Fibroblast of gingiva (primary cell): ENCODE measurements at regions not wholly inside any gene's neighbourhood (a gene's known extent, or its start where the extent isn't known, plus 50 kb on each side); places are given as distances from the start of the nearest gene placed in this dataset.

Experiments used
- DNase-seq: peaks from one replicate; pipeline ENCODE4 v3.0.0-alpha.2; 2011; ENCODE audit warnings: low read depth

DNA sequence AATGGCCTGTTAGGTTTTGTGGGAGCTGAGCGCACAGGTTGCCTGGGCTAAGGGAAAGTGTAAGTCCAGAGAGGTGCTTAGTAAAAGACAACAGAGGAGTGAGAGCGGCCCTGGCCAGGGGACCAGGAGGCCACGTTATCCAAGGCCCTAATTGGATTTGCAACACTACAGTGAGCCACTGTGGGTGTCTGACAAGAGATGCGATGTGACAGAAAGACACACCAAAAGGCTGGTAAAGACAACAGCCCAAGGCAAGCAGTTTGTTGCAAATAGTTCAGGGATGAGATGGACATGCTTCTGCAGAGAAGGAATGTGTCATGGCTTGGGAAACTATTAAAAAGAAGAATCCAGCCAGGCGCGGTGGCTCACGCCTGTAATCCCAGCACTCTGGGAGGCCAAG is 162.7 kb upstream of the KIT start:
- DNase-seq, result no peak

DNA sequence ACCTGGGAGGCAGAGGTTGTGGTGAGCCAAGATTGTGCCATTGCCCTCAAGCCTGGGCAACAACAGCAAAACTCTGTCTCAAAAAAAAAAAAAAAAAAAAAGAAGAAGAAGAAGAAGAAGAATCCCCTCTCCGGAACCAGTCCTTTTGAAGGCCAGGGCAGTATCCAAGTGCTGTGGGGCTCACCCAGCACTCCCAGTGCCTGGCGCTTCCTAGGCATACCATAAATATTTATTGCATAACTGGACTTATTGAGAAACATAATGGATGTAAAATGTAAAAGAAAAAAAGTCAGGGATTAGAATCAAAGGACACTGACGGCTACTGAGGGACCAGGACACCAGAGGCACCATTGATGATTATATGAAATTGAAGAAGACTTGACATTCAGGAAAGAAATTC is 162.1 kb upstream of the KIT start:
- no peak for DNase-seq

DNA sequence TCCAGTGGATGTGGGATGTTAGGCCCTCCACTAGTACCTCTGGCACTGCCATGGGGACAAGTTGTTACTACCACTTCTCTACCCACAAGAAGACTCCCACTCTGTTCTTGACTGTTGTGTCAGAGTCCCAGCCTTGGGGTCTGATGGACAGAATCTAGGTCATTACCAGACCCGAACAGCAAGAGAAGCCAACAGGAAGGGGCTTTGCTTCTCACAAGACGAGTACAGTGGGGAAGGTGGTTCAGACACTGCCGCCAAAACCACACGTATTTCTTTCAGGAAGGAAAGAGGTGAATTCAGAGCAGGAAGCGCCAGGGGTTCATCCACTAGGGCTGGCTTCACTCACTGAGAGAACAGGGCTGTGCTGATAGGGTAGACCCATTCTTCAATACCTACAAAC is 161.3 kb upstream of the KIT start:
- DNase-seq, result no peak

DNA sequence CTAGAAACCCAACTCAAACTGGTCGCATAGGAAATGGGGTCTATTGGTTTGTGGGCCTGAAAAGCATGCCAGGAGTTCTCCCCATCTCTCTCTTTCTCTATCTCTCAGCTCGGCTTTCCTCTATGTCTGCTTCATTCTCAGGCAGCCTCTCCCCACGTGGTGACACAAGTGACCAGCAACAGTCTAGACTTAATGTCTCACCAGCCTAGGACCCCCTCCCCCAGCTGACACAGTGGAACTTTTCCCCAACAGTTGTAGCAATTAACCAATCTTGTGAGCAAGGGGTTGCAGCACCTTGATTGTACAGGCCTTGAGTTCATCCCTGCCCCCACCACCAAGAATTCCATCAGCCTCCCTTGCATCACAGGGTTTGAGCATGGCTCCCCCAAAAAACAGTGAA is 159.8 kb upstream of the KIT start:
- DNase-seq, result no peak

DNA sequence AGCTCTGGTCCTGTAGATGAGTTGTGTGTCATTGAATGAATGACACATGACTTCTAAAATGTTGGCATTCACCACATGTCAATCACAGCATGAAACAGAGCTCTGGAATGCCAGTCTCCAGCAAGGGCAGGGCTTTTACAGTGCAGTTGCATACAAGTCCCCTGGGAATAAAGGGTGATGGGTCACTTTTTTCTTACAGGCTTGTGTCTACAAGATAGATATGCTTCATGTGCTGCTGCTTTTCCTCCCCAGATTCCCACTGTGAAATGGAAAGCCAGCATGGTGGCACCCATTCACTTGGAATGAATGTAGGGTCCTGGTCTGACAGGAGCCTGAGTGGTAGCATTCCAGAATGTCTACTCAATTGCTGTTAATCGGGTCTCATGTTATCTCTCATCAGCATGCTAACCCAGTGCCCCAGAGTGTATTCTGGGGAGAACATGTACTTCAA is 159.1 kb upstream of the KIT start:
- DNase-seq, result no peak

DNA sequence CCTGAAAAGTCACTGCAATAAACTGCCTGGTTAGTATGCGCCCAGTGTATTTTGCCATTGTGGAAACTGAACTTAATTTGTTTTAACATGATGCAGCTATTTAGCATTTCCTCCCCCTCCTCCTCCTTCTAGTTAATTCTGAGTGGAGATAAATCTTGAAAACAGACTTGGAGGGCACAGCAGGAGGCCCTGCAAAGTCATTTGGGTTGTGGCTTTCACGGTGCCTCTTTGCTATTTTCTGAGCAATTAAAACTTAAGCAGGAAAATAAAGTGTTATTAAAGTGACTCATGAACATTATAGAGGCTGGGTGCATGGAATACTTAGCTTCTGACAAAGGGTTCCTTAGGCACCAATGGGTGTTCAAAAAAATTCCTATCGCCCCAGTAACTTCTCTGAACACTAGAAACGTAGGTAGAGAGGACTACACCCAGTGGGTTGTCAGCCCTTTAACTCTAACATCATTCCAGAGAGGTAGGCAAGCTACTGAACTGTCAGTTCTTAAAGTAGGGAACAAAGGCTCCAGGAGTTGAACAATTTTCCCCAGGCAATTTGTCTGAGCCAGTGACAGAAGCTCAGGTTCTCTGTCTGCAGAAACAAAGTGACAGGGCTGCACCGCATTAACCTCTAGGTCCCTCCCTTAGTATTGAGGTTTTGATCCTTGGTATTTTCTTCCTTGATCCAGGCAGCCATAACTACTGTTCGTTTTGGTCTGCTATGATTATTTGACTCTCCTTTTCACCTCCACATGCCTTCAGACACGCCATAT is 158.3 kb upstream of the KIT start:
- DNase-seq, result no peak

DNA sequence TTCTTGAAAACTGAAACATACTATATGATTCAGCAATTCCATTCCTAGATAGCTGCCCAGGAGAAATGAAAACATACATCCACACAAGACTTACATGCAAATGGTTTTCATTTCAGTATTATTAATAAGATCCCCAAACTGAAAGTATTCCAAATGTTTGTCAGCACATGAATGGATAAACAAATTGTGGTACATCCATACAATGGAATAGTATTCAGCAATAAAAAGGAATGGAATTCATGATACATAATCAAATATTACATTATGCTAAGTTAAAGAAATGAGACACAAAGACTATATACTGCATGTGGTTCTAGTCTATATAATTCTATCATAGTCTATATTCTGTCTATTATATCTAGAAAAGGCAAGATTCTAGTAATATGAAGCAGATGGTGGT is 152.4 kb upstream of the KIT start:
- DNase-seq, result no peak

DNA sequence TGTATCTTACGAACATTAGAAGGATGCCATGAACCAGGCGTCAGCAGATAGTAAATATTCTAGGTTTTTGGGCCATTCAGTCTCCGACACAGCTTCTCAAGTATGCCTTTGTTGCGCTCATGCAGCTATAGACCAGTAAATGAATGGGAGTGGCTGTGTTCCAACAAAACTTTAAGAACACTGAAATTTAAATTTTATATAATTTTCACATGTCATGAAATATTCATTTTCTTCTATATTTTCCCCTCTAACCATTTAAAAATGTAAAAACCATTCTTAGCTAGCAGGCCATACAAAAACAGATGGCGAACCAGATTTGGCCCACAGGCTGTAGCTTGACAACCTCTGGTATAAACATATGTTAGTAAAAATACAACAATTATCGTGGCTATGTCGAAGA is 151.8 kb upstream of the KIT start:
- no peak for DNase-seq

DNA sequence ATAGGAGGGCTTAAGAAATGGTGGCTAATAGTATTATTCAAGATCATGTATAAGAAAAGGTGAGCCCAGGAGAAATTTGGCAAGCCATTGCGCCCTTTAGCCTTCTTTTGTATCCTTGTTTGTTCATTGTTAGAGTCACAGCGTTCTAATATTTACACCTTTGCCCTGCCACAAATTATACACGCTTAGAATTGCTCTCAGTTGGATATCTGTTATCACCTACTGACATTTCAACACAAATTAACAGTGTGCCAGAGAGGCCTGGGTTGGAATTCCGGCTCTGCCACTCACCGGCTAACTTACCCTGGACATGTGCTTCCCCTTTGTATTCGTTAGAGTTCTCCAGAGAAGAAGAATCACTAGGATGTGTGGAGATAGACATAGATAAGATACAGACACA is 148.7 kb upstream of the KIT start:
- DNase-seq, result no peak

DNA sequence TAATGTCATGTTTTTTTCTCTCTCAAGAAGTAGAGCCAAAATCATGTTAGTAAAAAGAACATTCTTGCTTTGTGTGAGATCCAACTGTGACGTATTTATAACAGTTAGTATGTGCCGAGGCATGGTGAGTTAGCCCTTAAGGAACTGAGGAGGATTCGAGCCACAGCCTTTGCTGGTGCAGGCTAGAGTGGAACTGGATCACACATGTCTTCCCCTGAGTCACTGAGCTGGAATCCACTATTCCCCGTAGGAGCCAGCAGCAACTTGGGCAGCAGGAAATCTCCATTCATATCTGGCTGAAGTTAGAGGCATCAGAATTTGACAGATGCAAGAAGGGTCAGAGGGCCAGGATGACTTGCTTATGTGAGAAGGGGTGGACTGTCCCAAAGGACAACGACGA is 144.6 kb upstream of the KIT start:
- peak; percentile 2 for DNase-seq

DNA sequence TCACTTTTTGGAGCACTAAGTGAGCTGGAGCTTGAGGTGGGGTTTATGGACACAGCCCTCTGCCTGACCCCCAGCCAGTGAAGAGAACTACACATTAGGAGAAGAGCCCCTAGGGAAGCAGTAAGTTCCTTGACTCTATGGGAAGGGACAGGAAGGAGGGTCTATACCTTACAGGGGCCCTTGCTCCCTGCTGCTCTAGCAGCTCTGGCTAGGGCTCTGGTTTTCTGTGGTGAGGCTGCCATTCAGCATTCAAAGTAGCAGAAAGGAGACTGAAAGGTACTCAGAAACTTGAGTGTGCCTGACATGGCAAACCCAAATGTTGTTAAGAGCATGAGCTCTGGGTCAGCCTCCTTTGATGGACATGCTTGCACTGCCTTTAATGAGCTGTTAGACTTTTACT is 144.0 kb upstream of the KIT start:
- no peak for DNase-seq

DNA sequence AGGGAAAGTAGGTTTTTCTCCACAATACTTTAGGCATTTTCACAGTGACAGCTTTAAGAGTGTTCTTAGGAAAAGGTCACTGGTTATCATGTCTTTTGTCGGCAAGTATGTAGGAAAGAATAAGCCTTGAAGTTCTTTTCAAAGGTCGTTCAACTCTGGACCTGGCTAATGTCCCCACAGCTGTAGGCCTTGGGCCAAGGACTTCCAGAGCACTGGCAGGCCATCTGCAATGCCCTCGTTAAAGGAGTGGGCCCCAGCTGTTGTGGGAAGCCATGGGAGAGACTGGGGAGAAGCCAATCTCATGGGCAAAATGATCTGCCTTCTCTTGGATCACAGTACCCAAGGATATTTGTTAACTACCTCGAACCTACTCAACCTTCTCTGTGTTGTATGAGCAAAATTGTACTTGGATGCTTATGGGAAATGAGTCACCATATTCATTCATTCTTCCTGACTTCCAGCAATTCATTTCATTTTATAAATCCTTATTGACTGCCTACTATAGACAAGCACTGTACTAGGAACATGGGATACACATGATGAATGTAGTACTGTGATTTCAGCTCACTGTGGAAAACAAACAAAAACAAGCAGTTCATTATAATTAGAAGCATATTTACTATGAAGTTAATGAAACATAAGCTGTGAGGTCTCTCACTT is 141.1 kb upstream of the KIT start:
- no peak for DNase-seq

DNA sequence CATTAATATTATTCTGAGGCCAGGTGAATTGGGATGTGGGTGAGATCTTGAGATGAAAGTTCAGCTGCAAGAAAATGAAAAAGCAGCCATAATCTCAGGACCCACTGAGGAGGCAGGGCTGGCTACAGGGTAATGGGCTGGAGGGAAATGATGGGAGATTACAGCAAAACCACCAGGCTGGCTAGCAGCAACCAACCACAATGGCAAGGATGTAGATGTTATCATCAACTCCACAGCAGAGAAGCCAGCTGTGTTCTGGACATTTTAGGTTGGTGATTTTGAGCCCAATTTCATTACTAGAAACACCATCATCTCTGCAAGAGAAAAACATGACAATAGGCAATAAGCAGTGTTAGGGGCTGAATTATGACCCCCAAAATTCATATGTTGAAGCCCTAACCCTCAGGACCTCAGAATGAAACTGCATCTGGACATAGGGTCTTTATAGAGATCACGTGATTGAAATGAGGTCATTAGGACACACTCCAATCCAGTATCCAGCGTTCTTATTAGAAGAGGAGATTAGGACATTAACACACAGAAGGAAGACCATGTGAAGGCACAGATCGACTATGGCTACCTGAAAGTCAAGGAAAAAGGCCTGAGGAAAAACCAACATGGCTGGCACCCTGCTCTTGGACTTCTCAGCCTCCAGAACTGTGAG is 139.8 kb upstream of the KIT start:
- no peak for DNase-seq

DNA sequence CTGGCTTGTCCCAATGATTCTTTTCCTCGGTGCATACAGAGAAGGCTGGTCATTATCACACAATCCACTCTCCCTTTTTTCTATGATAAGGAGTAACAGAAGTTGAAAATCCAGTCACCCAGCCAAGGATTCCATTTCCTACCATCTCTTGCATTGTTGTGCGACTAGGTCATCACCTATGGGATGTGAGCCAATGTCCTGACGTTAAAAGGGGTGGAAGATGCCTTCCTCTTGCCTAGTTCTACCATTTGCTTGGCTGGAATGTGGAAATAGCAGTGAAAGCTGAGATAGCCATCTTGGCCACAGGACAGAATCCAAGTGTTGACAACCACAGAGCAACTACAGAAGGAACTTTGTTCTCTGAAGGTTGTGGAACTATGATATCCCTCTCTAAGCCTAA is 132.2 kb upstream of the KIT start:
- DNase-seq, result no peak

DNA sequence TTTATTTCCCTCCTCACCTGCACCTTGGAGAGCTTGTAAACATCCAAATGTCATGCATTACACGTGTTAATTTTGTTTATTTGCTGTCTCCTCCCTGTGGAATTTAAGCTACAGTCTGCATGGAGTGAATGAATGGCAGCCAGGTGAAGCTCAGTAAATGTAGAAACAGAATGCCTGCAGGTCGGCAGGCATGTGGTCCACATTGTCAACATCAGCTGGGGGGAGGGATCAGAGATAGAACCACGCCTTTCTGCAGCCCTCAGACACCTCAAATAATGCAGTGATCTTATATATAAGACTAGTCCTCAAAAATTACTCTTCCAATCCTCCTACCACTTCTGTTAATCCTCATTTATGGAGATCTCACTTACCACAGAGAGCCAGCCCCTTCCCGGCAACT is 131.2 kb upstream of the KIT start:
- no peak for DNase-seq

DNA sequence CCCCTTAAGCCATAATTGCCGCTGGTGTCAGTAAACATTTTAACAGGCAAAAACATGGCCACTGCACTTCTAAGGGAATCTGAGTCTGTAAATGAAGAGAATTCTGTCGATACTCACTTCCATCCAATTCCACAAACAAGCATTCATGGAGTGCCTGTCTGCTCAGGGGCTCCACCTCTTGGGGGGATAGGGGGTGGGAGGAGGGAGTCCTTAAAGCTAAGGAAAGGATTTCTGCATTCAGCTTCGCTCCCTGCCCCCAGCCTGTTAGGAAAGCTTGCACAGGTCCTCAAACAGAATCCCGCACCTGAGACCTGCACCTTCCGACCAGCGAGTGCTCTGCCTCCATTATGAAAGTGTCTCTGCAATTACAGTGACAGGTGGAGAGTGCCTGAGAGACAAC is 130.2 kb upstream of the KIT start:
- no peak for DNase-seq

DNA sequence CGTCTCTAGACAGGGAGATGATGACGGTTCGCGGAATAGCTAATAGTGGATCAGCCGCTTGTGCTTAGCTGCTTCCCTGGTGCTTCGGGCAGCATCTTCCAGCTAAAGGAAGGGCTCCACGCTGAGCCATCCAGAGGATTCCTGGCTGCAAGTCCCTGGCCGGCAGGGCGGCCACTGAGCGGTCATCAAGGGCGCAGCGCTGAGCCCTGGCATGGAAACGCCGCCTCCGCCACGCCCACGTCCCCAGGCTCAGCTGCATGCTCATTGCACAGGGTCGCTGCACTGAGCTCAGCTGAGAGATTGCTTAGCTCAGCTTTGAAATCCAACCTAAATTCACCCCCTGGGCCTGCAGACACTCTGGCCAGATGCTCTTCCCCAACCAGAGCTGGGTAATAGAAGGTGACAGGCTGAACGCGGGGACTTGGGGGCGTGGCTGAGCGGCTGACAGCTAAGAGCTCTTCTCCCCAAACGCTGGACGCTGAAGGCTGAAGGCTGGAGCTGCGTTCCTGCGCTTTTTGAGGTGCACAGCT is 118.2 kb upstream of the KIT start:
- peak; percentile 22 for DNase-seq

DNA sequence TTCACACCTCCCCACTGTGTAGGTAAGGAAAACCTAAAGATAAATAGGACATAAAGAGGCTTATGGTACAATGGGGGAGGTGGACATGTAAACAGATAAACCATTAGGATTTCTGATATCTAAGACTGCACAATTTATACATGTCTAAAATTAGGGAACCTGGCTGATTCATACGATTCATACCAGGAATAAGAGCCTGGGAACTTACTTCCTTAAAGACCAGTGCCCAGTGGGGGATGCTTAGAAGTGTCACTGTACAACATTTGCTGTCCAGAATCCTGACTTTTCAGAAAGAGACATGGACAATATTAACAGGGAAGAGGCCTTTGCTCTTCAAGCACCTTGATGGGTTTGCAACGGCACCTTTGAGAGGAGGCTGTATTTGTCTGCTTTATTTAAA is 116.8 kb upstream of the KIT start:
- DNase-seq, result no peak

DNA sequence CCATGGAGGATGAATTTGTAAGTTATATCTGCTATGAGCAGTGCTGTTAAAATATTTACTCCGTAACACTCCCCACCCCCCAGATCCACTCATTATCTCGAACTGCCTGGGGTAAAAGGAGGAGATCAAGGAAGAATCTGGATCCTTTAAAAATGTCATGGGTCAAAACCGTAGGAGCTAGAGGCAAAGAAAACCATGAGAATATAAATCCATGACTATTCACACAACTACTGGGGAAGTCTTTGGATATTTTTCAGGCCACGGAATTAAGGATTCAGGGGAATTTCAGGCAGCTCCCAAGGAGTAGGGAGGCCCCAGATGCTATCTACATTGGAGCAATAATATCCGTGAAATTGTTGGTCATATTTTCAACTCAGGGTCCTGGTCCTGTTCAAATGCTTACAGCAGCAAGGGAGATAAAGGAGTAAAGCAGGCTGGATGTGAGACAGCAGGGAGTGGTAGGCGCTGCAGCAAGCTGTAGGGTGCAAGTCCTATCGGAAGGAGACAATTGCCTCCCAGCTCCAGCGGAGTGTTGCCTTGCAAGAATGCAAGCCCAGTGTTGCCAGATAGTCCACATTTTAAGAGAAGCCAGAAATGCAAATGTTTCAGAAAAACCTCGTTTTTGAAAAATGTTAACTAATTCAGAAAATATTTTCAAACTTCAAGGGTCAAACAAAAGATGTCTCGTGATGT is 116.2 kb upstream of the KIT start:
- no peak for DNase-seq

DNA sequence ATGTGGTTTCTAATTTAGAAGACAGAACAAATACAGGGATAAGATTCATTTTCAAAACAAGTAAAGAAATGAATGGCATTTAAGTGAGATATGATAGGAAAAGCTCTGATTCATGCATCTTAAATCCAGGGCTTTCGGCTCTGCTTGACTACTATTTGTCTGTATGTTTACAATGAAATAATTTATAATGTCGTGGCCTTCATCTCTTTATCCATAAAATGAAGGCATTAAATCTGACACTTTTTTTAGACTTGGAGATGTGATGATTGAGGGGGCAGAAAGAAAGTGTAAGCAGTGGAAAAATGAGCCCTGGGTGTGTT is 115.7 kb upstream of the KIT start:
- no peak for DNase-seq

DNA sequence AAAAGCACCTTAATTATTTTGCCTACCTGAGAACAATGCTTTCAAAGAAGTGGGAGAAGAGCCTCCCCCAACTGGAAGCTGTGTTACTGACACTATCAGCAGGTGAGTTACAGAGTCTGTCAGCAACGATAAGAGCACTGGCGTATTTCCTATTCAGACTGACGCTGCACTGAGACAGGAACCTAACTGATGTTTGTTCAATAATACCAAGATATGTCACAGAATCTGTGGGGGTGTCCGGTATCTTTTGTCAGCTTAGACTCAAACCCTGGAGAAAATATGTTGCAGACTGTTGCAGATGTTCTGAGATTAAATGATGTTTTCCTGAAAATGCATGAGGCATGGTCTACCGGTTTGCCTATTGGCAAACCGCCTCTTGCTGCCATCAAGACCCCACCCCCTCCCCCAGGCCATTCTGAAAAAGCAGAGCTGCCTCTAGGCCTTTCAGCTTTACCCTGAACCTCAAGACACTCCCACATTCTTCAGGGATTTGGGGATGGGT is 115.2 kb upstream of the KIT start:
- DNase-seq, result no peak

DNA sequence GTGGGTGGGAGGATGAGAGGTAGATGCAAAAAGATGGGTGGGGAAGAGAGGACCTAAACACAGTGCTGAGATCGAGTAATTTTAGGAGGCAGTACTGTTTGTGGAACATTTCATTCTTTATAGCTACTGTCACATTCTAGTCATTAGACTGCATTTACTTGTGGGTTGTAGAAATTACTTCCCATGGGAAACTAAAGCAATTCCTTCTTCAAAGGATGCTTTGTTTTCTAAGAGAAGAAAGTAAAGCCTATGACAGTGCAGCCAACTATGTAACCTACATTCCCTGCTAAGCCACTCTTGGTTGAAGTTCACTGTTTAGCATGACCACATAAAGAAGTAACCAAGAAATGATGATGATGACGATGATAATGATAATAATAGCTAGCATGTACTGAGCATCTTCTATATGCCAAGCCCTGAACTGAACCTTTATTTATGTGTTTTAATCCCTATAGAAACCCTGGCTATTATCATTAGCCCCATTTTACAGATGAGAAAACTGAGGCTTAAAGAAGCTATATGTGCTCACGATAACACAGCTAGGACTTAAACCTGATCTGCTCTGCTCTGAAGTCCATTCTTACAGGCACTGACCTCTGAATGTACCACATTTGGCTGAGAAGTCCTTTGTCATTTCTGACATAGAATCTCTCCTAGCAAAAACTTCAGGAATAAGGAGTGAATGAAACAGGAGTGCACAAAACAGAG is 114.5 kb upstream of the KIT start:
- no peak for DNase-seq
